ENCODE measurements at regions not wholly inside any gene's neighbourhood (a gene's known extent, or its start where the extent isn't known, plus 50 kb on each side); places are given as distances from the start of the nearest gene placed in this dataset.

- TF ChIP-seq, protein P1, sequence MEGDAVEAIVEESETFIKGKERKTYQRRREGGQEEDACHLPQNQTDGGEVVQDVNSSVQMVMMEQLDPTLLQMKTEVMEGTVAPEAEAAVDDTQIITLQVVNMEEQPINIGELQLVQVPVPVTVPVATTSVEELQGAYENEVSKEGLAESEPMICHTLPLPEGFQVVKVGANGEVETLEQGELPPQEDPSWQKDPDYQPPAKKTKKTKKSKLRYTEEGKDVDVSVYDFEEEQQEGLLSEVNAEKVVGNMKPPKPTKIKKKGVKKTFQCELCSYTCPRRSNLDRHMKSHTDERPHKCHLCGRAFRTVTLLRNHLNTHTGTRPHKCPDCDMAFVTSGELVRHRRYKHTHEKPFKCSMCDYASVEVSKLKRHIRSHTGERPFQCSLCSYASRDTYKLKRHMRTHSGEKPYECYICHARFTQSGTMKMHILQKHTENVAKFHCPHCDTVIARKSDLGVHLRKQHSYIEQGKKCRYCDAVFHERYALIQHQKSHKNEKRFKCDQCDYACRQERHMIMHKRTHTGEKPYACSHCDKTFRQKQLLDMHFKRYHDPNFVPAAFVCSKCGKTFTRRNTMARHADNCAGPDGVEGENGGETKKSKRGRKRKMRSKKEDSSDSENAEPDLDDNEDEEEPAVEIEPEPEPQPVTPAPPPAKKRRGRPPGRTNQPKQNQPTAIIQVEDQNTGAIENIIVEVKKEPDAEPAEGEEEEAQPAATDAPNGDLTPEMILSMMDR (conservative IDR thresholded peaks at IDR 0.05; ENCODE audit: low read length), result no peak
- no peak for TF ChIP-seq EZH2phosphoT487 (IDR thresholded peaks at IDR 0.05; ENCODE audit: borderline replicate concordance)
Measured at GRCh38 chr9:115170358-115171073, 52.6 kb upstream of the TNC start.

Measured in Loucy (cell line).